ENCODE measurements at regions not wholly inside any gene's neighbourhood (a gene's known extent, or its start where the extent isn't known, plus 50 kb on each side); places are given as distances from the start of the nearest gene placed in this dataset.

GRCh38 chr3:16818945-16819344, 65.8 kb upstream of the PLCL2 start:
- Histone ChIP-seq H3K4me3 (ENCODE audit: low read length in 2 of 2) (no peak overlapping the region), H3K9me3 (ENCODE audit: control insufficient read depth in 2 of 2, insufficient read depth in 1 of 2, low read length in 1 of 2) (no peaks in the 10 kb centered on the region), H3K27me3 (ENCODE audit: control insufficient read depth in 2 of 2, insufficient read depth in 1 of 2, low read length in 1 of 2) (no peaks in the 10 kb centered on the region), H3K4me1 (ENCODE audit: control insufficient read depth in 2 of 2, insufficient read depth in 2 of 2, low read length in 2 of 2) (peaks cover 3 to 4% of the 10 kb centered on the region in 2 donors), H3K36me3 (ENCODE audit: control insufficient read depth in 2 of 2, insufficient read depth in 2 of 2, low read length in 1 of 2) (no peaks in the 10 kb centered on the region), H3K27ac (ENCODE audit: low read depth in 1 of 2, low read length in 1 of 2) (no peak overlapping the region)
- DNase-seq (ENCODE audit: low read depth in 6 of 9, low spot score in 9 of 9): no peak
- WGBS: 95% methylated on average over 1 of the region's 1 CpG

- no peak overlapping the region for H3K4me3 ChIP-seq (ENCODE audit: low read length in 2 of 2)
These were observed 64.3 kb upstream of the PLCL2 start for GRCh38 chr3:16820485-16820884.

GRCh38 chr3:16821053-16821452, 63.7 kb upstream of the PLCL2 start:
- no peak for DNase-seq (ENCODE audit: low read depth in 6 of 9, low spot score in 9 of 9)
- Histone ChIP-seq H3K27me3 (ENCODE audit: control insufficient read depth in 2 of 2, insufficient read depth in 1 of 2, low read length in 1 of 2) (no peaks in the 10 kb centered on the region), H3K4me1 (ENCODE audit: control insufficient read depth in 2 of 2, insufficient read depth in 2 of 2, low read length in 2 of 2) (peaks cover 9 to 13% of the 10 kb centered on the region in 2 donors), H3K36me3 (ENCODE audit: control insufficient read depth in 2 of 2, insufficient read depth in 2 of 2, low read length in 1 of 2) (no peaks in the 10 kb centered on the region), H3K9me3 (ENCODE audit: control insufficient read depth in 2 of 2, insufficient read depth in 1 of 2, low read length in 1 of 2) (no peaks in the 10 kb centered on the region), H3K4me3 (ENCODE audit: low read length in 2 of 2) (no peak overlapping the region), H3K27ac (ENCODE audit: low read depth in 1 of 2, low read length in 1 of 2) (no peak overlapping the region)
- 86% methylated on average over 4 of the region's 4 CpGs for WGBS

More at GRCh38 chr3:16820485-16820884, 64.3 kb upstream of the PLCL2 start:
- Histone ChIP-seq H3K36me3 (ENCODE audit: control insufficient read depth in 2 of 2, insufficient read depth in 2 of 2, low read length in 1 of 2) (no peaks in the 10 kb centered on the region), H3K27me3 (ENCODE audit: control insufficient read depth in 2 of 2, insufficient read depth in 1 of 2, low read length in 1 of 2) (no peaks in the 10 kb centered on the region), H3K4me1 (ENCODE audit: control insufficient read depth in 2 of 2, insufficient read depth in 2 of 2, low read length in 2 of 2) (peaks cover 9 to 13% of the 10 kb centered on the region in 2 donors), H3K9me3 (ENCODE audit: control insufficient read depth in 2 of 2, insufficient read depth in 1 of 2, low read length in 1 of 2) (no peaks in the 10 kb centered on the region), H3K27ac (ENCODE audit: low read depth in 1 of 2, low read length in 1 of 2) (no peak overlapping the region)
- DNase-seq (ENCODE audit: low read depth in 6 of 9, low spot score in 9 of 9): no peak

GRCh38 chr3:16824081-16824696, 60.6 kb upstream of the PLCL2 start:
- 29% methylated on average over 5 of the region's 5 CpGs for WGBS
- no peaks in the 10 kb centered on the region for H3K27me3 ChIP-seq (ENCODE audit: control insufficient read depth in 2 of 2, insufficient read depth in 1 of 2, low read length in 1 of 2)
- H3K4me3 ChIP-seq (ENCODE audit: low read length in 2 of 2): no peak overlapping the region
- H3K36me3 ChIP-seq (ENCODE audit: control insufficient read depth in 2 of 2, insufficient read depth in 2 of 2, low read length in 1 of 2): no peaks in the 10 kb centered on the region
- H3K27ac ChIP-seq (ENCODE audit: low read depth in 1 of 2, low read length in 1 of 2): peak overlapping the region in 1 of 2 donors; percentile 66
- H3K9me3 ChIP-seq (ENCODE audit: control insufficient read depth in 2 of 2, insufficient read depth in 1 of 2, low read length in 1 of 2): no peaks in the 10 kb centered on the region
- DNase-seq (ENCODE audit: low read depth in 6 of 9, low spot score in 9 of 9): peak in 7 of 9 donors; percentile 9 to 81 (median 43)
- peaks cover 9 to 13% of the 10 kb centered on the region in 2 donors for H3K4me1 ChIP-seq (ENCODE audit: control insufficient read depth in 2 of 2, insufficient read depth in 2 of 2, low read length in 2 of 2)

- WGBS: 93% methylated on average over 5 of the region's 5 CpGs
- Histone ChIP-seq H3K27me3 (ENCODE audit: control insufficient read depth in 2 of 2, insufficient read depth in 1 of 2, low read length in 1 of 2) (no peaks in the 10 kb centered on the region), H3K36me3 (ENCODE audit: control insufficient read depth in 2 of 2, insufficient read depth in 2 of 2, low read length in 1 of 2) (no peaks in the 10 kb centered on the region), H3K9me3 (ENCODE audit: control insufficient read depth in 2 of 2, insufficient read depth in 1 of 2, low read length in 1 of 2) (no peaks in the 10 kb centered on the region), H3K4me3 (ENCODE audit: low read length in 2 of 2) (no peak overlapping the region), H3K27ac (ENCODE audit: low read depth in 1 of 2, low read length in 1 of 2) (no peak overlapping the region), H3K4me1 (ENCODE audit: control insufficient read depth in 2 of 2, insufficient read depth in 2 of 2, low read length in 2 of 2) (peaks cover 9 to 13% of the 10 kb centered on the region in 2 donors)
- no peak for DNase-seq (ENCODE audit: low read depth in 6 of 9, low spot score in 9 of 9)
These were observed 59.0 kb upstream of the PLCL2 start for GRCh38 chr3:16825617-16826204.

- H3K36me3 ChIP-seq (ENCODE audit: control insufficient read depth in 2 of 2, insufficient read depth in 2 of 2, low read length in 1 of 2): no peaks in the 10 kb centered on the region
- H3K9me3 ChIP-seq (ENCODE audit: control insufficient read depth in 2 of 2, insufficient read depth in 1 of 2, low read length in 1 of 2): no peaks in the 10 kb centered on the region
- no peaks in the 10 kb centered on the region for H3K27me3 ChIP-seq (ENCODE audit: control insufficient read depth in 2 of 2, insufficient read depth in 1 of 2, low read length in 1 of 2)
- DNase-seq (ENCODE audit: low read depth in 6 of 9, low spot score in 9 of 9): peak in 2 of 9 donors; percentile 22 to 42
- peaks cover 7 to 10% of the 10 kb centered on the region in 2 donors for H3K4me1 ChIP-seq (ENCODE audit: control insufficient read depth in 2 of 2, insufficient read depth in 2 of 2, low read length in 2 of 2)
- WGBS: 62% methylated on average over 3 of the region's 3 CpGs
- no peak overlapping the region for H3K27ac ChIP-seq (ENCODE audit: low read depth in 1 of 2, low read length in 1 of 2)
- H3K4me3 ChIP-seq (ENCODE audit: low read length in 2 of 2): no peak overlapping the region
These were observed 55.9 kb upstream of the PLCL2 start for GRCh38 chr3:16828815-16829214.

GRCh38 chr3:16831846-16832245, 52.9 kb upstream of the PLCL2 start:
- no peaks in the 10 kb centered on the region for H3K36me3 ChIP-seq (ENCODE audit: control insufficient read depth in 2 of 2, insufficient read depth in 2 of 2, low read length in 1 of 2)
- no peaks in the 10 kb centered on the region for H3K9me3 ChIP-seq (ENCODE audit: control insufficient read depth in 2 of 2, insufficient read depth in 1 of 2, low read length in 1 of 2)
- H3K27me3 ChIP-seq (ENCODE audit: control insufficient read depth in 2 of 2, insufficient read depth in 1 of 2, low read length in 1 of 2): no peaks in the 10 kb centered on the region
- no peak overlapping the region for H3K4me3 ChIP-seq (ENCODE audit: low read length in 2 of 2)
- no peak for DNase-seq (ENCODE audit: low read depth in 6 of 9, low spot score in 9 of 9)
- no peaks in the 10 kb centered on the region for H3K4me1 ChIP-seq (ENCODE audit: control insufficient read depth in 2 of 2, insufficient read depth in 2 of 2, low read length in 2 of 2)
- 97% methylated on average over 4 of the region's 4 CpGs for WGBS
- H3K27ac ChIP-seq (ENCODE audit: low read depth in 1 of 2, low read length in 1 of 2): no peak overlapping the region

- Histone ChIP-seq H3K4me3 (ENCODE audit: low read length in 2 of 2) (no peak overlapping the region), H3K36me3 (ENCODE audit: control insufficient read depth in 2 of 2, insufficient read depth in 2 of 2, low read length in 1 of 2) (no peaks in the 10 kb centered on the region), H3K27me3 (ENCODE audit: control insufficient read depth in 2 of 2, insufficient read depth in 1 of 2, low read length in 1 of 2) (no peaks in the 10 kb centered on the region), H3K27ac (ENCODE audit: low read depth in 1 of 2, low read length in 1 of 2) (no peak overlapping the region), H3K4me1 (ENCODE audit: control insufficient read depth in 2 of 2, insufficient read depth in 2 of 2, low read length in 2 of 2) (peaks cover 0 to 8% of the 10 kb centered on the region in 2 donors), H3K9me3 (ENCODE audit: control insufficient read depth in 2 of 2, insufficient read depth in 1 of 2, low read length in 1 of 2) (no peaks in the 10 kb centered on the region)
- no peak for DNase-seq (ENCODE audit: low read depth in 6 of 9, low spot score in 9 of 9)
- WGBS: 98% methylated on average over 4 of the region's 4 CpGs
These were observed 50.5 kb upstream of the PLCL2 start for GRCh38 chr3:16834214-16834613.

- peaks cover 0 to 8% of the 10 kb centered on the region in 2 donors for H3K4me1 ChIP-seq (ENCODE audit: control insufficient read depth in 2 of 2, insufficient read depth in 2 of 2, low read length in 2 of 2)
- H3K27ac ChIP-seq (ENCODE audit: low read depth in 1 of 2, low read length in 1 of 2): no peak overlapping the region
- DNase-seq (ENCODE audit: low read depth in 6 of 9, low spot score in 9 of 9): no peak
- WGBS: 95% methylated on average over 2 of the region's 2 CpGs
- H3K9me3 ChIP-seq (ENCODE audit: control insufficient read depth in 2 of 2, insufficient read depth in 1 of 2, low read length in 1 of 2): no peaks in the 10 kb centered on the region
- no peak overlapping the region for H3K4me3 ChIP-seq (ENCODE audit: low read length in 2 of 2)
- H3K36me3 ChIP-seq (ENCODE audit: control insufficient read depth in 2 of 2, insufficient read depth in 2 of 2, low read length in 1 of 2): no peaks in the 10 kb centered on the region
- no peaks in the 10 kb centered on the region for H3K27me3 ChIP-seq (ENCODE audit: control insufficient read depth in 2 of 2, insufficient read depth in 1 of 2, low read length in 1 of 2)
These were observed 50.0 kb upstream of the PLCL2 start for GRCh38 chr3:16834753-16835152.
